Gastroesophageal sphincter (tissue), 3 donors: ENCODE measurements at regions not wholly inside any gene's neighbourhood (a gene's known extent, or its start where the extent isn't known, plus 50 kb on each side); places are given as distances from the start of the nearest gene placed in this dataset.

Source experiments
- CTCF ChIP-seq, 4 experiments: fragments of 200-600 bp in 2 of 4; fragments of 450-650 bp in 2 of 4; sonication (generic) in 1 of 4; IDR thresholded peaks; one replicate each; pipeline ENCODE4 v1.5.1; 2017 to 2019; ENCODE audit warnings: antibody characterized with exemption in 4 of 4, mild to moderate bottlenecking in 2 of 4, moderate library complexity in 2 of 4
- EP300 ChIP-seq: sonication (generic); formaldehyde crosslinking; IDR thresholded peaks from one replicate; pipeline ENCODE4 v1.6.1; 2017; ENCODE audit warnings: antibody characterized with exemption, mild to moderate bottlenecking

- TF ChIP-seq CTCF (IDR thresholded peaks at IDR 0.05) (no peak), EP300 (no peak)
Measured at GRCh38 chr18:40415176-40415791, 1539.8 kb upstream of the PIK3C3 start.
